ENCODE measurements at regions not wholly inside any gene's neighbourhood (a gene's known extent, or its start where the extent isn't known, plus 50 kb on each side); places are given as distances from the start of the nearest gene placed in this dataset.
A peak's percentile ranks its signal among the peaks of the same experiment; 100 is the strongest.
"Not testable (repeated sequence)": the region's sequence is repeated elsewhere in the genome, so short reads cannot be mapped to it uniquely, and the experiment has no call there.

- DNase-seq (ENCODE audit: low spot score), result no peak
- no peak for TF ChIP-seq CTCF (IDR thresholded peaks at IDR 0.05; ENCODE audit: extremely low read depth, missing control alignments)
These were observed 116.0 kb downstream of the TEX29 start for GRCh38 chr13:111436446-111436845.

- no peak for DNase-seq (ENCODE audit: low spot score)
- no peak for TF ChIP-seq CTCF (IDR thresholded peaks at IDR 0.05; ENCODE audit: extremely low read depth, missing control alignments)
These were observed 117.0 kb downstream of the TEX29 start for GRCh38 chr13:111437417-111437816.

GRCh38 chr13:111437856-111438547 is 117.6 kb downstream of the TEX29 start:
- DNase-seq (ENCODE audit: low spot score), result no peak
- TF ChIP-seq CTCF (IDR thresholded peaks at IDR 0.05; ENCODE audit: extremely low read depth, missing control alignments), result no peak

- TF ChIP-seq CTCF (IDR thresholded peaks at IDR 0.05; ENCODE audit: extremely low read depth, missing control alignments), result peak; percentile 30
- DNase-seq (ENCODE audit: low spot score), result not testable (repeated sequence)
These were observed 120.0 kb downstream of the TEX29 start for GRCh38 chr13:111440492-111440891.

DNA sequence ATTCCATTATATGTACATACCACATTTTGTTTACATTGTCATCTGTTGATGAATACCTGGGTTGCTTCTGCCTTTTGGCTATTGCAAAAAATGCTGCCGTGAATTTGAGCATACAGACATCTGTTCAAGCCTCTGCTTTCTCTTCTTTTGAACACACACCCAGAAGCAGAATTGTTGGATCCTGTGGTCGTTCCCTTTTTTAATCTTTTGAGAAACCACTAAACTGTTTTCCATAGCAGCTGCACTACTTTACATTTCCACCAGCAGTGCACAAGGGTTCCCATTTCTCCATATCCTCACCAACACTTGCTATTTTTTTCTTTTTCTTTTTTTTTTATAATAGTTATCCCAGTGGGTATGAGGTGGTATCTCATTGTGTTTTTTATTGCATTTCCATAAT is 123.5 kb downstream of the TEX29 start:
- no peak for TF ChIP-seq CTCF (IDR thresholded peaks at IDR 0.05; ENCODE audit: extremely low read depth, missing control alignments)
- DNase-seq (ENCODE audit: low spot score), result no peak

GRCh38 chr13:111448504-111448903 is 128.1 kb downstream of the TEX29 start:
- no peak for DNase-seq (ENCODE audit: low spot score)
- no peak for TF ChIP-seq CTCF (IDR thresholded peaks at IDR 0.05; ENCODE audit: extremely low read depth, missing control alignments)

DNA sequence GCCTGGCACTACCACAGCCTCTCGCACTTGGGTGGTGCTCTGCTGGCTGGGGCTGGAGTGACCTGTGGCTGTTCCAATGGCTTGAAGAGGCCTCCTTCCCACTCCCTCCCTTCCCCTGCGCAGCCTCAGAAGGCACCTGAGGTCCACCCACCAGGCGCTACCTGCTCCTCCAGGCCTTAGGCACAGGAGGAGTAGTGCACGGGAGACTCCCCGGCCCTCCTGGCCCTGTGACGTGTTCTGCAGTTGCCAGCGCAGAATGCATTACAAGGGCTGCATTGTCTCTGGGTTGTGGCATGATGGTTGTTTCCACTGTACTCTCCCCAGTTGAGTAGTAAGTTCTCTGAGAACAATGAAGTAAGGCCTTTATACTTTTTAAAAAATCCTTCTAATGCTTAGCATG is 128.6 kb downstream of the TEX29 start:
- TF ChIP-seq CTCF (IDR thresholded peaks at IDR 0.05; ENCODE audit: extremely low read depth, missing control alignments), result no peak
- DNase-seq (ENCODE audit: low spot score), result no peak
